HG03442 (cell line): ENCODE measurements at regions not wholly inside any gene's neighbourhood (a gene's known extent, or its start where the extent isn't known, plus 50 kb on each side); places are given as distances from the start of the nearest gene placed in this dataset.
A peak's percentile ranks its signal among the peaks of the same experiment; 100 is the strongest.
"Not testable (repeated sequence)": the region's sequence is repeated elsewhere in the genome, so short reads cannot be mapped to it uniquely, and the experiment has no call there.

Source experiments
- ATAC-seq: cut with Tn5 transposase; IDR thresholded peaks from one replicate; pipeline ENCODE4 v1.9.1; 2021; ENCODE audit warnings: mild to moderate bottlenecking, moderate library complexity; ENCODE audit not compliant: unreplicated experiment

GRCh38 chr7:110502888-110503465, 588.0 kb upstream of the LRRN3 start:
- no peak for ATAC-seq

GRCh38 chr7:110507369-110507768, 583.6 kb upstream of the LRRN3 start:
- ATAC-seq: no peak

- ATAC-seq: no peak
Observed at GRCh38 chr7:110507832-110508231, 583.1 kb upstream of the LRRN3 start.

- not testable (repeated sequence) for ATAC-seq
Observed at GRCh38 chr7:110514975-110515551, 575.9 kb upstream of the LRRN3 start.

GRCh38 chr7:110519851-110520250, 571.1 kb upstream of the LRRN3 start:
- no peak for ATAC-seq

GRCh38 chr7:110521357-110521911, 569.5 kb upstream of the LRRN3 start:
- no peak for ATAC-seq

- no peak for ATAC-seq
Observed at GRCh38 chr7:110522061-110522760, 568.7 kb upstream of the LRRN3 start.

GRCh38 chr7:110522761-110523200, 568.1 kb upstream of the LRRN3 start:
- ATAC-seq: no peak

- ATAC-seq: no peak
Observed at GRCh38 chr7:110529175-110529574, 561.8 kb upstream of the LRRN3 start.

GRCh38 chr7:110531186-110531585, 559.7 kb upstream of the LRRN3 start:
- ATAC-seq: no peak

- ATAC-seq: peak; percentile 46
Observed at GRCh38 chr7:110534241-110534931, 556.5 kb upstream of the LRRN3 start.

- ATAC-seq: no peak
Observed at GRCh38 chr7:110539216-110539615, 551.7 kb upstream of the LRRN3 start.

GRCh38 chr7:110541962-110542361, 549.0 kb upstream of the LRRN3 start:
- ATAC-seq: no peak

- ATAC-seq: no peak
Observed at GRCh38 chr7:110544194-110544593, 546.7 kb upstream of the LRRN3 start.

GRCh38 chr7:110548372-110548771, 542.6 kb upstream of the LRRN3 start:
- no peak for ATAC-seq

GRCh38 chr7:110557136-110557535, 533.8 kb upstream of the LRRN3 start:
- no peak for ATAC-seq

- ATAC-seq: not testable (repeated sequence)
Observed at GRCh38 chr7:110563286-110563685, 527.6 kb upstream of the LRRN3 start.

- no peak for ATAC-seq
Observed at GRCh38 chr7:110564246-110564645, 526.7 kb upstream of the LRRN3 start.

GRCh38 chr7:110568388-110568787, 522.5 kb upstream of the LRRN3 start:
- no peak for ATAC-seq

GRCh38 chr7:110568932-110569331, 522.0 kb upstream of the LRRN3 start:
- no peak for ATAC-seq

GRCh38 chr7:110569486-110570205, 521.3 kb upstream of the LRRN3 start:
- no peak for ATAC-seq
